ENCODE measurements at regions not wholly inside any gene's neighbourhood (a gene's known extent, or its start where the extent isn't known, plus 50 kb on each side); places are given as distances from the start of the nearest gene placed in this dataset.
A peak's percentile ranks its signal among the peaks of the same experiment; 100 is the strongest.
"Not testable (repeated sequence)": the region's sequence is repeated elsewhere in the genome, so short reads cannot be mapped to it uniquely, and the experiment has no call there.

DNA sequence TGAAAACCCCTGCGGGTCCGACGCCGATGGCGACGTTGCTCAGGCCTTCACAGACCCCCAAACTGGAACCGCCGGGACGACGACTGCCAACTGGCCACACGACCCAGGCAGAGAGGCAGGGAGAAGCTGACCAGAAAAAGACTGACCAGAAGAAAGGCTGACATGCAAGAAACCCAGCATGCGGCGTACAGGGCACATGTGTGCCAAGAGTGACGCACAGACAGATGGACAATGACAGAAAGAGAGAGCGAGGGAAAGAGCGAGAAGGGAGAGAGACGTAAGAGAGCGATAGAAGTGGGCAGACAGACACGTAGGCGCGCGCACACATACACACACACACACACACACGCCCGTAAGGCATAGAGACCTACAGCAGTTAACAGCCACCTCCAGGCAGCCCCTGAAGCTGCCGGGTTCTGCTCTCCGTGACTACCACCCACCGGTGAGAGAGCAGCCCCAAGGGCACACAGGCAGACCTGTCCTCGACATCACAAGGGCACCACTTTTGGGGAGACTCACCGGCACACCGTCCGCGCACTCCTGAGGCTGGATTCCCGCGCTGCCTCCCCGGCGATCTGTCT is 67.2 kb upstream of the ZNF527 start:
- no peak for DNase-seq (ENCODE audit: low read depth)

GRCh38 chr19:37304190-37304883 is 66.6 kb upstream of the ZNF527 start:
- DNase-seq (ENCODE audit: low read depth): no peak

DNA sequence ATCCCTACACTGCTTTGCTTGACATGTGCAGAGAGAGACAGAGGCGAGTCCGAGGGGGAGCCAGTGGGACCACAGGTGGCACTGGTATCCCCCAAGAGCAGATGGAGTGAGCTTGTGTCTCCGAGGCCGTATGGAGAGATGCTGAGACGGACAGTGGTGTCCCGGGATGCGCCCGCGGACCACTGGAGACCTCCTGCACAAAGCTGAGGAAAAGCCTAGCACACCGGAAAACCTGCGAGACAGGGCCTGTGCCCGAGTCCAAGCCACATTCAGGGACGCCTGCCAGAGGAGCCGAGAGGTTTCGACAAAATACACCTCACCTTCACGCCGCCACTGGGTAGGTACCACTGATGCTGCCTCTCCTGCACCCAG is 66.0 kb upstream of the ZNF527 start:
- DNase-seq (ENCODE audit: low read depth): no peak

DNA sequence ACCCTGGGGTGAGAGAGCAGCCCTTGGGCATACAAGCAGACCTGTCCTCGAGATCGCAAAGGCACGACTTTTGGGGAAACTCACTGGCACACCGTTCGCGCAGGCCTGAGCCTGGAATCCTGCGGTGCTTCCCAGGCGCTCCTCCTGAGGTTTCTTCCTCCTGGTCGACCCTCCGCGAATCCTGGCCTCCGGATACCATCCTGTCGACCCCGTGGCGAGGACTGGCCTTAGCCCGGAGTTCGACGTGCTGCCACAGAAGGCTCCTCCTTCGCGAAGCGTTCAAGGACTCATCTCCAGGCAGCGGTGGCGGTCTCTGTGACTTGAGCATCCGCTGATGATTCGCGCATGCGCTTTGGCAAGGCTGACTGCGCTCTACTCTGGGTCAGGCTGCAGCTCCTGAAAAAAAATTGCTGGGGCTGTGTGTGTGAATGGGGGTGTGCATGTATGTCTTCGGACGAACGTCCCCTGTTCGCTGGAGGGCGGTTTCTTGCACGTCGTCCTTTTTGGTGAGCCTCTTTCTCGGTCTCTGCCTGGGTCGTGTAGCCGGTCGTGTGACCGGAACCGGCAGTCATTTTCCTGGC is 64.4 kb upstream of the ZNF527 start:
- no peak for DNase-seq (ENCODE audit: low read depth)

- DNase-seq (ENCODE audit: low read depth): no peak
Measured at GRCh38 chr19:37309834-37310575, 60.9 kb upstream of the ZNF527 start.

- DNase-seq (ENCODE audit: low read depth): not testable (repeated sequence)
Measured at GRCh38 chr19:37312531-37313334, 58.2 kb upstream of the ZNF527 start.

DNA sequence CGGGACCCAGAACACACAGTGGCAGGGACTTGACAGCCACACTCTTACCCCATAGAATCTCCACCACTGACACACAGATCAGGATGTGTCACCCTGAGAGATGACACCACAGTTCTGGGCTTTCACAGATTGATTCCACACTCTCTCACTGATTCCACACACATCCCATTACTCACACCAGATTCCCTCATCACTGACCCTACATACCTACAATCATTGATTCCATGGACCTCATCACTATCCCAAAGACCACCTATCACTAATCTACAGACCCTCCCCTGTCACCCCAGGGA is 57.6 kb upstream of the ZNF527 start:
- DNase-seq (ENCODE audit: low read depth): no peak

DNA sequence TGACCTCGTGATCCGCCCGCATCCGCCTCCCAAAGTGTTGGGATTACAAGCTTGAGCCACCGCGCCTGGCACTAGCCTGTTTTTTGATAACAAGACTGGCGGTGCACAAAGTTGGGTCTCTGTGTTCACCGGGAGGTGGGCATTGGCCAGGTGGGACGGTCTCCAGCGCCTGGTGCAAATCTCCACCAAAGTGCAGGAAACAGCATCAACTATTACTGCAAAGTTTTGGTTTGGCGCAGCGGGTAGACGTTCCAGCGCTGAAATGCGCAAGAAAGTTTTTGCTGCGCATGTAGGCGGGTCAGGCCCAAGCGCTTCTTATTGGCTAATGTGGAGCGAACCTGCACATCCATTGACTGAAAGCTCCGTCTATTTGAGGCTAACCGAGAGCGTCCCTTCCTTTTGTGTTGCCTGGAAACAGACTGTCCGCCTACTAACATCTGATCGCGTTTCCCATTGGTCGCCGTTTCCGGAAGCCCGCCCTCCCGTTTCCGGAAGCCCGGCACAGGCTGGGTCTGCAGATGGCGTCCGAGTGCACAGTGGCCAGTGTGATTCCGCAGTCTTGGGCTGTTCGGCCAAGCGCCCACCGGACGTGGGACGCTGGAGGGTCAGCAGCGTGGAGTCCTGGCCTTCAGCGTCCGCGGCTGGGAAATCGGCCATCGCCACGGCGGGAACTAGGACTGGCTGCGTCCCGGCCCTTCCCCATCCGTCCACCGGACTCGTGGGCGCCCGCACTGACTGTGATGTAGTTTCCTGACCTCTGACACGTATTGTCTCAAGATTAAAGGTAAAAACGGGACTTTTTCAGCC is 53.3 kb upstream of the ZNF527 start:
- peak; percentile 86 for DNase-seq (ENCODE audit: low read depth)

- DNase-seq (ENCODE audit: low read depth): not testable (repeated sequence)
Measured at GRCh38 chr19:37320988-37321387, 49.9 kb upstream of the ZNF527 start.

All from activated T-cell treated with anti-CD3 and anti-CD28 coated beads for 48 hours (primary cell).